B cell (primary cell): ENCODE measurements at regions not wholly inside any gene's neighbourhood (a gene's known extent, or its start where the extent isn't known, plus 50 kb on each side); places are given as distances from the start of the nearest gene placed in this dataset.

Experiments
- EZH2 ChIP-seq: IDR thresholded peaks from 2 replicates; pipeline ENCODE4 v1.6.1; 2012; ENCODE audit warnings: borderline replicate concordance, low read depth, mild to moderate bottlenecking, moderate library complexity, low read length; ENCODE audit not compliant: insufficient read depth, poor library complexity, severe bottlenecking
- TF ChIP-seq, protein P1 (sequence below): fragments of 200-600 bp; IDR thresholded peaks from one replicate; pipeline ENCODE4 v1.8.0; 2022; ENCODE audit warnings: antibody characterized with exemption, mild to moderate bottlenecking

DNA sequence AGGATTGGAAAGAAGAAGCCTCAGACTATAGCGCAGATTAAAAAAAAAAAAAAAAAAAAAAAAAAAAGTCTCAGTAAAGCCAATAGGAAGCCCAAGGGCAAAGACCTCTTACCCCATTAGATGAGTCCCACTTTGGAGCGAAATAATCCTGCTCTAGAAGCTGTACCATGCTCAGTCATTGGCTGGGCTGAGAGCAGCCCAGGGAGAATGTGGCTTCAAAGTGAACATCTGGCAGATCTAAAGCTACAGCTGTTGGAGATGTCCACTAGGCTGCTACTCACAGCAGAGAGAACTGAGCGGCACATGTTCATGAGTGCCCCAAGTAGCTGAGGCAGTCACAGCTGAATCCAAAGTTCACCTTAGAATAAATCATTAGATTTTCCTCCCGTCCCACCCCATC lies 560.9 kb downstream of the MED13L start:
- TF ChIP-seq, protein P1, sequence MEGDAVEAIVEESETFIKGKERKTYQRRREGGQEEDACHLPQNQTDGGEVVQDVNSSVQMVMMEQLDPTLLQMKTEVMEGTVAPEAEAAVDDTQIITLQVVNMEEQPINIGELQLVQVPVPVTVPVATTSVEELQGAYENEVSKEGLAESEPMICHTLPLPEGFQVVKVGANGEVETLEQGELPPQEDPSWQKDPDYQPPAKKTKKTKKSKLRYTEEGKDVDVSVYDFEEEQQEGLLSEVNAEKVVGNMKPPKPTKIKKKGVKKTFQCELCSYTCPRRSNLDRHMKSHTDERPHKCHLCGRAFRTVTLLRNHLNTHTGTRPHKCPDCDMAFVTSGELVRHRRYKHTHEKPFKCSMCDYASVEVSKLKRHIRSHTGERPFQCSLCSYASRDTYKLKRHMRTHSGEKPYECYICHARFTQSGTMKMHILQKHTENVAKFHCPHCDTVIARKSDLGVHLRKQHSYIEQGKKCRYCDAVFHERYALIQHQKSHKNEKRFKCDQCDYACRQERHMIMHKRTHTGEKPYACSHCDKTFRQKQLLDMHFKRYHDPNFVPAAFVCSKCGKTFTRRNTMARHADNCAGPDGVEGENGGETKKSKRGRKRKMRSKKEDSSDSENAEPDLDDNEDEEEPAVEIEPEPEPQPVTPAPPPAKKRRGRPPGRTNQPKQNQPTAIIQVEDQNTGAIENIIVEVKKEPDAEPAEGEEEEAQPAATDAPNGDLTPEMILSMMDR, result no peak
- TF ChIP-seq EZH2, result no peak
